ENCODE measurements at regions not wholly inside any gene's neighbourhood (a gene's known extent, or its start where the extent isn't known, plus 50 kb on each side); places are given as distances from the start of the nearest gene placed in this dataset.

GRCh38 chr18:47531717-47532116, 280.3 kb upstream of the SKOR2 start:
- TF ChIP-seq PHF8 (IDR thresholded peaks at IDR 0.05; ENCODE audit: borderline replicate concordance, low read length) (no peak), CTCF (IDR thresholded peaks at IDR 0.05 in 2 of 3, conservative IDR thresholded peaks at IDR 0.05 in 1 of 3; ENCODE audit: insufficient read depth in 2 of 3, low read depth in 1 of 3, low read length in 3 of 3) (peak in 2 of 3 experiments; percentile 18; a peak in 1 of 6 replicates), BCLAF1 (IDR thresholded peaks at IDR 0.05; ENCODE audit: borderline replicate concordance in 1 of 2, control insufficient read depth in 1 of 2, low read depth in 2 of 2, low read length in 1 of 2) (no peak), GABPA (tag; conservative IDR thresholded peaks at IDR 0.05; ENCODE audit: low read depth) (no peak), THAP12 (CRISPR knock-in tag; IDR thresholded peaks at IDR 0.05) (no peak), SOX6 (IDR thresholded peaks at IDR 0.05) (no peak), USF1 (CRISPR knock-in tag; IDR thresholded peaks at IDR 0.05) (no peak)

All from K562 (cell line).